PC-9 (cell line): ENCODE measurements at regions not wholly inside any gene's neighbourhood (a gene's known extent, or its start where the extent isn't known, plus 50 kb on each side); places are given as distances from the start of the nearest gene placed in this dataset.

Experiments used
- EZH2 ChIP-seq: fragments of 200-600 bp; sonication (generic); IDR thresholded peaks from 2 replicates; pipeline ENCODE4 v1.8.0; 2017; ENCODE audit warnings: antibody characterized with exemption, low read depth
- TF ChIP-seq, protein P1 (sequence below): fragments of 200-600 bp; sonication (generic); conservative IDR thresholded peaks from 2 replicates; pipeline ENCODE4 v1.6.1; 2017; ENCODE audit warnings: mixed run types, antibody characterized with exemption, mild to moderate bottlenecking, moderate library complexity

DNA sequence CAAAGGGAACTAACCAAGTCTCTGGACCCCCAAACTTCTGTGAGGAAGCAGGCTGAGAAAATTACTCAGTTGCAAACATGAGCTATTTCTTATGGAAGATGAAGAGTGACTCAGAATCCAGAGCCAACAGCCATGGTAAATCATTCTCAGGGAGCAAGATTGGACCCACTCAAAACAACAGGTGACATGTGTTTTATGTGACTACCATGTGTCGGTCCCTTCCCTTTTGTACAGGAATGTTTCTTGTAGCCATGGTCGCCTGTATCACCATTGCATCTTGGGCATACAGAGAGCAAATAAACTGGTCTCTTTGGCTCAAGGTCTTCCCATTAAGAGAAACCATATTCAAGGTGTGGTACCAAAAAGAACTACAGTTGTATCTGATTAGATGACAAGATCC is 75.4 kb upstream of the COCH start:
- TF ChIP-seq, protein P1, sequence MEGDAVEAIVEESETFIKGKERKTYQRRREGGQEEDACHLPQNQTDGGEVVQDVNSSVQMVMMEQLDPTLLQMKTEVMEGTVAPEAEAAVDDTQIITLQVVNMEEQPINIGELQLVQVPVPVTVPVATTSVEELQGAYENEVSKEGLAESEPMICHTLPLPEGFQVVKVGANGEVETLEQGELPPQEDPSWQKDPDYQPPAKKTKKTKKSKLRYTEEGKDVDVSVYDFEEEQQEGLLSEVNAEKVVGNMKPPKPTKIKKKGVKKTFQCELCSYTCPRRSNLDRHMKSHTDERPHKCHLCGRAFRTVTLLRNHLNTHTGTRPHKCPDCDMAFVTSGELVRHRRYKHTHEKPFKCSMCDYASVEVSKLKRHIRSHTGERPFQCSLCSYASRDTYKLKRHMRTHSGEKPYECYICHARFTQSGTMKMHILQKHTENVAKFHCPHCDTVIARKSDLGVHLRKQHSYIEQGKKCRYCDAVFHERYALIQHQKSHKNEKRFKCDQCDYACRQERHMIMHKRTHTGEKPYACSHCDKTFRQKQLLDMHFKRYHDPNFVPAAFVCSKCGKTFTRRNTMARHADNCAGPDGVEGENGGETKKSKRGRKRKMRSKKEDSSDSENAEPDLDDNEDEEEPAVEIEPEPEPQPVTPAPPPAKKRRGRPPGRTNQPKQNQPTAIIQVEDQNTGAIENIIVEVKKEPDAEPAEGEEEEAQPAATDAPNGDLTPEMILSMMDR, result no peak
- no peak for TF ChIP-seq EZH2
